Renal cortex interstitium (tissue), 11 donors: ENCODE measurements at regions not wholly inside any gene's neighbourhood (a gene's known extent, or its start where the extent isn't known, plus 50 kb on each side); places are given as distances from the start of the nearest gene placed in this dataset.

Experiments used
- DNase-seq, 11 donors: peaks; one replicate each; pipeline ENCODE4 v3.0.0-alpha.2; 2013; ENCODE audit warnings: low read depth in 9 of 11, low spot score in 4 of 11; ENCODE audit errors: extremely low read depth in 1 of 11

- no peak for DNase-seq
Observed at GRCh38 chr14:21735200-21735599, 61.6 kb upstream of the OR4E1 start.

GRCh38 chr14:21734457-21735074 is 60.9 kb upstream of the OR4E1 start:
- peak in 6 of 11 donors; percentile 6 to 50 (median 27) for DNase-seq

GRCh38 chr14:21729703-21730233 is 56.1 kb upstream of the OR4E1 start:
- DNase-seq, result no peak

- no peak for DNase-seq
Observed at GRCh38 chr14:21725250-21725649, 51.6 kb upstream of the OR4E1 start.

GRCh38 chr14:21724090-21724973 is 50.7 kb upstream of the OR4E1 start:
- no peak for DNase-seq

- DNase-seq, result peak in 5 of 11 donors; percentile 2 to 16 (median 4)
Observed at GRCh38 chr14:21723431-21724045, 49.9 kb upstream of the OR4E1 start.
